ENCODE measurements at regions not wholly inside any gene's neighbourhood (a gene's known extent, or its start where the extent isn't known, plus 50 kb on each side); places are given as distances from the start of the nearest gene placed in this dataset.

DNA sequence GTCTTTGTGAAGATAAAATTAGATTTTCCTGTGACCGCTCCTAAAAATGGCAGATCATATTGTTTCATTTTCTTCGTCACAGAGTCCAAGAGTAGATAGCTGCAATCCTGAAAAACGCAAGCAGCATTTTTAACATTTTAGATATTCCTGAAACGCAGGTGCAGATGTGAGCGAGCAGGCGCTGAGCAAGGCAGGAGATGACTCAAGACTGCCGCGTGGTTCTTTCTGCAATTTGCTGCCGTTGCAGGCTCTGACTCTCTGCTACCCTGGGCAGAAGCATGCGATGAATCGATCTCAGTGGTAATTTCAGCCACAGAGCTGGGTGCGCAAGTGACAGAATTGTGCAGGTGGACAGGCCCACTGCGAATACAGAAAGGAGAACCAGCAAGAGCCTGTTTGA is 331.9 kb downstream of the ACTR3B start:
- TF ChIP-seq POLR2A (IDR thresholded peaks at IDR 0.05), result no peak
- TF ChIP-seq, protein P1, sequence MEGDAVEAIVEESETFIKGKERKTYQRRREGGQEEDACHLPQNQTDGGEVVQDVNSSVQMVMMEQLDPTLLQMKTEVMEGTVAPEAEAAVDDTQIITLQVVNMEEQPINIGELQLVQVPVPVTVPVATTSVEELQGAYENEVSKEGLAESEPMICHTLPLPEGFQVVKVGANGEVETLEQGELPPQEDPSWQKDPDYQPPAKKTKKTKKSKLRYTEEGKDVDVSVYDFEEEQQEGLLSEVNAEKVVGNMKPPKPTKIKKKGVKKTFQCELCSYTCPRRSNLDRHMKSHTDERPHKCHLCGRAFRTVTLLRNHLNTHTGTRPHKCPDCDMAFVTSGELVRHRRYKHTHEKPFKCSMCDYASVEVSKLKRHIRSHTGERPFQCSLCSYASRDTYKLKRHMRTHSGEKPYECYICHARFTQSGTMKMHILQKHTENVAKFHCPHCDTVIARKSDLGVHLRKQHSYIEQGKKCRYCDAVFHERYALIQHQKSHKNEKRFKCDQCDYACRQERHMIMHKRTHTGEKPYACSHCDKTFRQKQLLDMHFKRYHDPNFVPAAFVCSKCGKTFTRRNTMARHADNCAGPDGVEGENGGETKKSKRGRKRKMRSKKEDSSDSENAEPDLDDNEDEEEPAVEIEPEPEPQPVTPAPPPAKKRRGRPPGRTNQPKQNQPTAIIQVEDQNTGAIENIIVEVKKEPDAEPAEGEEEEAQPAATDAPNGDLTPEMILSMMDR (IDR thresholded peaks at IDR 0.05 in 4 of 5, conservative IDR thresholded peaks at IDR 0.05 in 1 of 5), result no peak

Data from gastrocnemius medialis (tissue), 4 donors.